ENCODE measurements at regions not wholly inside any gene's neighbourhood (a gene's known extent, or its start where the extent isn't known, plus 50 kb on each side); places are given as distances from the start of the nearest gene placed in this dataset.

DNA sequence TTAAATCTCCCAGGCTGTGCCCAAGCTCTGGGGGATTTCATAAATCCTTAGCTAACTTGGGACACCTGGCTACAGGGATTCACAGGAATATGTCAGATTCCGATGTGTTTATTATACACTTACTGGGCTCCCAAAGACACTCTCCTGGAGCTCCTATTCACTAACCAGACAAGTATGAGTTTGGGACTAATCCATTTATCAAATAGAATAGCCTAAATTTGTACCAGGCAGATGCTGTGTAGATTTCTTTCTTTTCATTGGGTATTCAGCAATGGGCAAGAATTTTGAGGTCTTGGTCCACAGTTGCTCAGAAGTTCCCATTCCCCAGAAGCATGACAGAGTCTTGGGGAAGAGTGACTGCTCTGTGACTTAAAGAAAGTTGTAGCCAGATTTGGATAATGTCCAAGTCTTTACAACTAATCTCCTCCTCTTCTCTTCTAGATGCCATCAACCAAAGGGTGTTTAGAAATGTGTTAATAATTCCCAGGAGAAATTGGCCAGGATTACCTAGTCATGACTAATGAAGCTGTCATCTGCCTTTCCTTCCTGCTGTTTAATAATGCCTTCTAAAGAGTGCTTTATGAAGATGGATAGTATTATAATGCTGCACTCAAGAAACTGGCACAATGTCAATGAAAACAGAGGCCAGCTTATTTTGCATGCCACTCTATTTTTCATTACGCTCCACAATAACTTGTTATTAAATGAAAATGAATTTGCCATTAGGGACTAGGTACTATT is 120.9 kb downstream of the CHIC2 start (continued):
- TF ChIP-seq, protein P1, sequence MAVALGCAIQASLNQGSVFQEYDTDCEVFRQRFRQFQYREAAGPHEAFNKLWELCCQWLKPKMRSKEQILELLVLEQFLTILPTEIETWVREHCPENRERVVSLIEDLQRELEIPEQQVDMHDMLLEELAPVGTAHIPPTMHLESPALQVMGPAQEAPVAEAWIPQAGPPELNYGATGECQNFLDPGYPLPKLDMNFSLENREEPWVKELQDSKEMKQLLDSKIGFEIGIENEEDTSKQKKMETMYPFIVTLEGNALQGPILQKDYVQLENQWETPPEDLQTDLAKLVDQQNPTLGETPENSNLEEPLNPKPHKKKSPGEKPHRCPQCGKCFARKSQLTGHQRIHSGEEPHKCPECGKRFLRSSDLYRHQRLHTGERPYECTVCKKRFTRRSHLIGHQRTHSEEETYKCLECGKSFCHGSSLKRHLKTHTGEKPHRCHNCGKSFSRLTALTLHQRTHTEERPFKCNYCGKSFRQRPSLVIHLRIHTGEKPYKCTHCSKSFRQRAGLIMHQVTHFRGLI (tag by site-specific recombination; IDR thresholded peaks at IDR 0.05), result peak; percentile 30; the same call in 1 of the 2 replicates
- TF ChIP-seq SALL2 (tag by site-specific recombination; IDR thresholded peaks at IDR 0.05; ENCODE audit: borderline replicate concordance), result no peak
- TF ChIP-seq ZFHX2 (tag by site-specific recombination; conservative IDR thresholded peaks at IDR 0.05), result no peak
- TF ChIP-seq, protein P2, sequence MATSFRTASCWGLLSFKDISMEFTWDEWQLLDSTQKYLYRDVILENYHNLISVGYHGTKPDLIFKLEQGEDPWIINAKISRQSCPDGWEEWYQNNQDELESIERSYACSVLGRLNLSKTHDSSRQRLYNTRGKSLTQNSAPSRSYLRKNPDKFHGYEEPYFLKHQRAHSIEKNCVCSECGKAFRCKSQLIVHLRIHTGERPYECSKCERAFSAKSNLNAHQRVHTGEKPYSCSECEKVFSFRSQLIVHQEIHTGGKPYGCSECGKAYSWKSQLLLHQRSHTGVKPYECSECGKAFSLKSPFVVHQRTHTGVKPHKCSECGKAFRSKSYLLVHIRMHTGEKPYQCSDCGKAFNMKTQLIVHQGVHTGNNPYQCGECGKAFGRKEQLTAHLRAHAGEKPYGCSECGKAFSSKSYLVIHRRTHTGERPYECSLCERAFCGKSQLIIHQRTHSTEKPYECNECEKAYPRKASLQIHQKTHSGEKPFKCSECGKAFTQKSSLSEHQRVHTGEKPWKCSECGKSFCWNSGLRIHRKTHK (tag by site-specific recombination; IDR thresholded peaks at IDR 0.05), result no peak
- TF ChIP-seq, protein P3, sequence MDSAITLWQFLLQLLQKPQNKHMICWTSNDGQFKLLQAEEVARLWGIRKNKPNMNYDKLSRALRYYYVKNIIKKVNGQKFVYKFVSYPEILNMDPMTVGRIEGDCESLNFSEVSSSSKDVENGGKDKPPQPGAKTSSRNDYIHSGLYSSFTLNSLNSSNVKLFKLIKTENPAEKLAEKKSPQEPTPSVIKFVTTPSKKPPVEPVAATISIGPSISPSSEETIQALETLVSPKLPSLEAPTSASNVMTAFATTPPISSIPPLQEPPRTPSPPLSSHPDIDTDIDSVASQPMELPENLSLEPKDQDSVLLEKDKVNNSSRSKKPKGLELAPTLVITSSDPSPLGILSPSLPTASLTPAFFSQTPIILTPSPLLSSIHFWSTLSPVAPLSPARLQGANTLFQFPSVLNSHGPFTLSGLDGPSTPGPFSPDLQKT (IDR thresholded peaks at IDR 0.05; ENCODE audit: borderline replicate concordance, low read depth, low read length), result no peak
- peak; percentile 51 for TF ChIP-seq ZNF529 (tag by site-specific recombination; IDR thresholded peaks at IDR 0.05; ENCODE audit: insufficient replicate concordance)
- no peak for TF ChIP-seq ZNF426 (tag by site-specific recombination; IDR thresholded peaks at IDR 0.05)
- no peak for TF ChIP-seq ZNF239 (tag by site-specific recombination; IDR thresholded peaks at IDR 0.05)
- TF ChIP-seq, protein P4, sequence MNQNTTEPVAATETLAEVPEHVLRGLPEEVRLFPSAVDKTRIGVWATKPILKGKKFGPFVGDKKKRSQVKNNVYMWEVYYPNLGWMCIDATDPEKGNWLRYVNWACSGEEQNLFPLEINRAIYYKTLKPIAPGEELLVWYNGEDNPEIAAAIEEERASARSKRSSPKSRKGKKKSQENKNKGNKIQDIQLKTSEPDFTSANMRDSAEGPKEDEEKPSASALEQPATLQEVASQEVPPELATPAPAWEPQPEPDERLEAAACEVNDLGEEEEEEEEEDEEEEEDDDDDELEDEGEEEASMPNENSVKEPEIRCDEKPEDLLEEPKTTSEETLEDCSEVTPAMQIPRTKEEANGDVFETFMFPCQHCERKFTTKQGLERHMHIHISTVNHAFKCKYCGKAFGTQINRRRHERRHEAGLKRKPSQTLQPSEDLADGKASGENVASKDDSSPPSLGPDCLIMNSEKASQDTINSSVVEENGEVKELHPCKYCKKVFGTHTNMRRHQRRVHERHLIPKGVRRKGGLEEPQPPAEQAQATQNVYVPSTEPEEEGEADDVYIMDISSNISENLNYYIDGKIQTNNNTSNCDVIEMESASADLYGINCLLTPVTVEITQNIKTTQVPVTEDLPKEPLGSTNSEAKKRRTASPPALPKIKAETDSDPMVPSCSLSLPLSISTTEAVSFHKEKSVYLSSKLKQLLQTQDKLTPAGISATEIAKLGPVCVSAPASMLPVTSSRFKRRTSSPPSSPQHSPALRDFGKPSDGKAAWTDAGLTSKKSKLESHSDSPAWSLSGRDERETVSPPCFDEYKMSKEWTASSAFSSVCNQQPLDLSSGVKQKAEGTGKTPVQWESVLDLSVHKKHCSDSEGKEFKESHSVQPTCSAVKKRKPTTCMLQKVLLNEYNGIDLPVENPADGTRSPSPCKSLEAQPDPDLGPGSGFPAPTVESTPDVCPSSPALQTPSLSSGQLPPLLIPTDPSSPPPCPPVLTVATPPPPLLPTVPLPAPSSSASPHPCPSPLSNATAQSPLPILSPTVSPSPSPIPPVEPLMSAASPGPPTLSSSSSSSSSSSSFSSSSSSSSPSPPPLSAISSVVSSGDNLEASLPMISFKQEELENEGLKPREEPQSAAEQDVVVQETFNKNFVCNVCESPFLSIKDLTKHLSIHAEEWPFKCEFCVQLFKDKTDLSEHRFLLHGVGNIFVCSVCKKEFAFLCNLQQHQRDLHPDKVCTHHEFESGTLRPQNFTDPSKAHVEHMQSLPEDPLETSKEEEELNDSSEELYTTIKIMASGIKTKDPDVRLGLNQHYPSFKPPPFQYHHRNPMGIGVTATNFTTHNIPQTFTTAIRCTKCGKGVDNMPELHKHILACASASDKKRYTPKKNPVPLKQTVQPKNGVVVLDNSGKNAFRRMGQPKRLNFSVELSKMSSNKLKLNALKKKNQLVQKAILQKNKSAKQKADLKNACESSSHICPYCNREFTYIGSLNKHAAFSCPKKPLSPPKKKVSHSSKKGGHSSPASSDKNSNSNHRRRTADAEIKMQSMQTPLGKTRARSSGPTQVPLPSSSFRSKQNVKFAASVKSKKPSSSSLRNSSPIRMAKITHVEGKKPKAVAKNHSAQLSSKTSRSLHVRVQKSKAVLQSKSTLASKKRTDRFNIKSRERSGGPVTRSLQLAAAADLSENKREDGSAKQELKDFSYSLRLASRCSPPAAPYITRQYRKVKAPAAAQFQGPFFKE (tag by site-specific recombination; IDR thresholded peaks at IDR 0.05; ENCODE audit: borderline replicate concordance), result no peak
- TF ChIP-seq, protein P5, sequence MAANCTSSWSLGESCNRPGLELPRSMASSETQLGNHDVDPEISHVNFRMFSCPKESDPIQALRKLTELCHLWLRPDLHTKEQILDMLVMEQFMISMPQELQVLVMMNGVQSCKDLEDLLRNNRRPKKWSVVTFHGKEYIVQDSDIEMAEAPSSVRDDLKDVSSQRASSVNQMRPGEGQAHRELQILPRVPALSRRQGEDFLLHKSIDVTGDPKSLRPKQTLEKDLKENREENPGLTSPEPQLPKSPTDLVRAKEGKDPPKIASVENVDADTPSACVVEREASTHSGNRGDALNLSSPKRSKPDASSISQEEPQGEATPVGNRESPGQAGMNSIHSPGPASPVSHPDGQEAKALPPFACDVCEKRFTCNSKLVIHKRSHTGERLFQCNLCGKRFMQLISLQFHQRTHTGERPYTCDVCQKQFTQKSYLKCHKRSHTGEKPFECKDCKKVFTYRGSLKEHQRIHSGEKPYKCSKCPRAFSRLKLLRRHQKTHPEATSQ (tag by site-specific recombination; IDR thresholded peaks at IDR 0.05), result no peak
- TF ChIP-seq HOXA7 (CRISPR knock-in tag; IDR thresholded peaks at IDR 0.05; ENCODE audit: borderline replicate concordance), result no peak
- TF ChIP-seq SP2 (tag by site-specific recombination; IDR thresholded peaks at IDR 0.05), result 0 out of 2 replicates have a peak, but pooled peaks have one; percentile 34
- peak; percentile 96 for TF ChIP-seq ZNF24 (tag by site-specific recombination; IDR thresholded peaks at IDR 0.05)
- TF ChIP-seq SCRT1 (tag by site-specific recombination; IDR thresholded peaks at IDR 0.05; ENCODE audit: borderline replicate concordance), result 0 out of 2 replicates have a peak, but pooled peaks have one; percentile 29
- TF ChIP-seq ZNF354C (tag by site-specific recombination; IDR thresholded peaks at IDR 0.05; ENCODE audit: borderline replicate concordance, low read depth), result no peak
- TF ChIP-seq ZNF214 (tag by site-specific recombination; IDR thresholded peaks at IDR 0.05; ENCODE audit: borderline replicate concordance), result no peak; the same call in 1 of the 2 replicates
- TF ChIP-seq ZNF677 (tag by site-specific recombination; IDR thresholded peaks at IDR 0.05), result no peak
- TF ChIP-seq ZNF324 (tag by site-specific recombination; IDR thresholded peaks at IDR 0.05), result peak; percentile 96
- TF ChIP-seq ZNF423 (tag by site-specific recombination; IDR thresholded peaks at IDR 0.05), result peak; percentile 82
- TF ChIP-seq, protein P6, sequence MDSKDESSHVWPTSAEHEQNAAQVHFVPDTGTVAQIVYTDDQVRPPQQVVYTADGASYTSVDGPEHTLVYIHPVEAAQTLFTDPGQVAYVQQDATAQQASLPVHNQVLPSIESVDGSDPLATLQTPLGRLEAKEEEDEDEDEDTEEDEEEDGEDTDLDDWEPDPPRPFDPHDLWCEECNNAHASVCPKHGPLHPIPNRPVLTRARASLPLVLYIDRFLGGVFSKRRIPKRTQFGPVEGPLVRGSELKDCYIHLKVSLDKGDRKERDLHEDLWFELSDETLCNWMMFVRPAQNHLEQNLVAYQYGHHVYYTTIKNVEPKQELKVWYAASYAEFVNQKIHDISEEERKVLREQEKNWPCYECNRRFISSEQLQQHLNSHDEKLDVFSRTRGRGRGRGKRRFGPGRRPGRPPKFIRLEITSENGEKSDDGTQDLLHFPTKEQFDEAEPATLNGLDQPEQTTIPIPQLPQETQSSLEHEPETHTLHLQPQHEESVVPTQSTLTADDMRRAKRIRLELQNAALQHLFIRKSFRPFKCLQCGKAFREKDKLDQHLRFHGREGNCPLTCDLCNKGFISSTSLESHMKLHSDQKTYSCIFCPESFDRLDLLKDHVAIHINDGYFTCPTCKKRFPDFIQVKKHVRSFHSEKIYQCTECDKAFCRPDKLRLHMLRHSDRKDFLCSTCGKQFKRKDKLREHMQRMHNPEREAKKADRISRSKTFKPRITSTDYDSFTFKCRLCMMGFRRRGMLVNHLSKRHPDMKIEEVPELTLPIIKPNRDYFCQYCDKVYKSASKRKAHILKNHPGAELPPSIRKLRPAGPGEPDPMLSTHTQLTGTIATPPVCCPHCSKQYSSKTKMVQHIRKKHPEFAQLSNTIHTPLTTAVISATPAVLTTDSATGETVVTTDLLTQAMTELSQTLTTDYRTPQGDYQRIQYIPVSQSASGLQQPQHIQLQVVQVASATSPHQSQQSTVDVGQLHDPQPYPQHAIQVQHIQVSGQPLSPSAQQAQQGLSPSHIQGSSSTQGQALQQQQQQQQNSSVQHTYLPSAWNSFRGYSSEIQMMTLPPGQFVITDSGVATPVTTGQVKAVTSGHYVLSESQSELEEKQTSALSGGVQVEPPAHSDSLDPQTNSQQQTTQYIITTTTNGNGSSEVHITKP (tag by site-specific recombination; IDR thresholded peaks at IDR 0.05), result 0 out of 2 replicates have a peak, but pooled peaks have one; percentile 53
- no peak for TF ChIP-seq MYNN (tag by site-specific recombination; IDR thresholded peaks at IDR 0.05; ENCODE audit: borderline replicate concordance)
- no peak for TF ChIP-seq ZNF571 (tag by site-specific recombination; IDR thresholded peaks at IDR 0.05)
